ENCODE measurements at regions not wholly inside any gene's neighbourhood (a gene's known extent, or its start where the extent isn't known, plus 50 kb on each side); places are given as distances from the start of the nearest gene placed in this dataset.

- TF ChIP-seq CTCF (conservative IDR thresholded peaks at IDR 0.05 in 1 of 2, IDR thresholded peaks at IDR 0.05 in 1 of 2; ENCODE audit: low read depth in 1 of 2, low read length in 2 of 2) = no peak
- no peak for TF ChIP-seq EZH2 (IDR thresholded peaks at IDR 0.05; ENCODE audit: low read length, missing control alignments)
Measured at GRCh38 chr12:23186950-23187349, 562.0 kb downstream of the ETNK1 start.
